ENCODE measurements at regions not wholly inside any gene's neighbourhood (a gene's known extent, or its start where the extent isn't known, plus 50 kb on each side); places are given as distances from the start of the nearest gene placed in this dataset.

- TF ChIP-seq EZH2 (optimal IDR thresholded peaks at IDR 0.05; ENCODE audit: low read depth, low read length) = no peak
- TF ChIP-seq CTCF (IDR thresholded peaks at IDR 0.05; ENCODE audit: low read length) = no peak
- no peak for TF ChIP-seq EZH2phosphoT487 (IDR thresholded peaks at IDR 0.05; ENCODE audit: low read length)
- H3K9me3 ChIP-seq (replicated peaks; ENCODE audit: insufficient read depth, low read length) = no peaks in the 10 kb centered on the region
- no peak for DNase-seq
Observed at GRCh38 chr2:193303464-193303863, 1108.7 kb upstream of the TMEFF2 start.

GRCh38 chr2:193294371-193294770 lies 1099.6 kb upstream of the TMEFF2 start:
- H3K4me1 ChIP-seq (ENCODE audit: low read length) = no peaks in the 10 kb centered on the region
- H3K4me2 ChIP-seq (ENCODE audit: low read depth, low read length) = no peak overlapping the region
- H3K4me3 ChIP-seq (ENCODE audit: low read length) = no peak overlapping the region
- H3F3A ChIP-seq (ENCODE audit: insufficient read depth, low read length) = no peaks in the 10 kb centered on the region
- no peak for DNase-seq
- no peak overlapping the region for H3K9ac ChIP-seq (ENCODE audit: low read length)
- no peaks in the 10 kb centered on the region for H3K79me2 ChIP-seq (ENCODE audit: low read length)
- no peaks in the 10 kb centered on the region for H3K9me3 ChIP-seq (replicated peaks; ENCODE audit: insufficient read depth, low read length)
- no peak for TF ChIP-seq EZH2phosphoT487 (IDR thresholded peaks at IDR 0.05; ENCODE audit: low read length)
- TF ChIP-seq EZH2 (optimal IDR thresholded peaks at IDR 0.05; ENCODE audit: low read depth, low read length) = no peak
- no peak for TF ChIP-seq CTCF (IDR thresholded peaks at IDR 0.05; ENCODE audit: low read length)
- no peaks in the 10 kb centered on the region for H4K20me1 ChIP-seq (ENCODE audit: insufficient read depth, low read length)
- no peaks in the 10 kb centered on the region for H3K27me3 ChIP-seq (replicated peaks; ENCODE audit: insufficient read depth, low read length)
- no peak overlapping the region for H3K27ac ChIP-seq (ENCODE audit: low read length)
- H3K9me2 ChIP-seq (replicated peaks; ENCODE audit: insufficient read depth, low read length) = no peaks in the 10 kb centered on the region
- no peak overlapping the region for H2AFZ ChIP-seq (ENCODE audit: low read length)
- H3K36me3 ChIP-seq (replicated peaks; ENCODE audit: insufficient read depth, low read length) = no peaks in the 10 kb centered on the region

More at GRCh38 chr2:193303464-193303863, 1108.7 kb upstream of the TMEFF2 start:
- Histone ChIP-seq H2AFZ (ENCODE audit: low read length) (no peak overlapping the region), H3K27me3 (replicated peaks; ENCODE audit: insufficient read depth, low read length) (no peaks in the 10 kb centered on the region), H3K4me3 (ENCODE audit: low read length) (no peak overlapping the region), H3K4me2 (ENCODE audit: low read depth, low read length) (no peak overlapping the region), H3K36me3 (replicated peaks; ENCODE audit: insufficient read depth, low read length) (no peaks in the 10 kb centered on the region), H3K79me2 (ENCODE audit: low read length) (no peaks in the 10 kb centered on the region), H3F3A (ENCODE audit: insufficient read depth, low read length) (no peaks in the 10 kb centered on the region), H3K4me1 (ENCODE audit: low read length) (no peaks in the 10 kb centered on the region), H4K20me1 (ENCODE audit: insufficient read depth, low read length) (no peaks in the 10 kb centered on the region), H3K9me2 (replicated peaks; ENCODE audit: insufficient read depth, low read length) (no peaks in the 10 kb centered on the region), H3K27ac (ENCODE audit: low read length) (no peak overlapping the region), H3K9ac (ENCODE audit: low read length) (no peak overlapping the region)

- H3K27me3 ChIP-seq (replicated peaks; ENCODE audit: insufficient read depth, low read length) = no peaks in the 10 kb centered on the region
- no peak overlapping the region for H3K4me3 ChIP-seq (ENCODE audit: low read length)
- H3F3A ChIP-seq (ENCODE audit: insufficient read depth, low read length) = no peaks in the 10 kb centered on the region
- H3K79me2 ChIP-seq (ENCODE audit: low read length) = no peaks in the 10 kb centered on the region
- H3K9me3 ChIP-seq (replicated peaks; ENCODE audit: insufficient read depth, low read length) = no peaks in the 10 kb centered on the region
- no peaks in the 10 kb centered on the region for H4K20me1 ChIP-seq (ENCODE audit: insufficient read depth, low read length)
- no peaks in the 10 kb centered on the region for H3K4me1 ChIP-seq (ENCODE audit: low read length)
- DNase-seq = no peak
- no peak overlapping the region for H3K4me2 ChIP-seq (ENCODE audit: low read depth, low read length)
- no peak overlapping the region for H3K27ac ChIP-seq (ENCODE audit: low read length)
- TF ChIP-seq EZH2 (optimal IDR thresholded peaks at IDR 0.05; ENCODE audit: low read depth, low read length) = no peak
- no peak for TF ChIP-seq EZH2phosphoT487 (IDR thresholded peaks at IDR 0.05; ENCODE audit: low read length)
- no peak for TF ChIP-seq CTCF (IDR thresholded peaks at IDR 0.05; ENCODE audit: low read length)
- no peaks in the 10 kb centered on the region for H3K9me2 ChIP-seq (replicated peaks; ENCODE audit: insufficient read depth, low read length)
- H3K9ac ChIP-seq (ENCODE audit: low read length) = no peak overlapping the region
- H2AFZ ChIP-seq (ENCODE audit: low read length) = no peak overlapping the region
- H3K36me3 ChIP-seq (replicated peaks; ENCODE audit: insufficient read depth, low read length) = no peaks in the 10 kb centered on the region
Observed at GRCh38 chr2:193279361-193279760, 1084.6 kb upstream of the TMEFF2 start.
